HEK293 (cell line): ENCODE measurements at regions not wholly inside any gene's neighbourhood (a gene's known extent, or its start where the extent isn't known, plus 50 kb on each side); places are given as distances from the start of the nearest gene placed in this dataset.

ENCODE experiments used
- CTCF ChIA-PET: fragments of 350-600 bp; formaldehyde crosslinking; extraction: SDS; loops from one replicate; lab custom pipeline; 2021; ENCODE audit warnings: antibody characterized with exemption; lab: Yijun Ruan, JAX
- POLR2A ChIA-PET: fragments of 300-600 bp; formaldehyde crosslinking; extraction: SDS; loops from one replicate; lab custom pipeline; 2020; ENCODE audit warnings: antibody characterized with exemption, inconsistent platforms; lab: Yijun Ruan, JAX
- H3K27ac ChIP-seq: fragments of 200-500 bp; sonication (Bioruptor generic); 2 replicates; pipeline ENCODE4 v1.5.1; 2014; ENCODE audit warnings: low read depth, low read length, control low read depth, inconsistent platforms; ENCODE audit errors: extremely low read depth
- H3K36me3 ChIP-seq, 2 experiments: fragments of 200-500 bp in 1 of 2; sonication (Bioruptor generic) in 1 of 2; 1 replicate in 1 of 2; 2 replicates in 1 of 2; pipeline ENCODE4 v1.5.1; 2014 to 2017; ENCODE audit warnings: inconsistent platforms in 2 of 2, low read length in 2 of 2; ENCODE audit not compliant: control insufficient read depth in 2 of 2, insufficient read depth in 1 of 2
- H3K4me1 ChIP-seq: fragments of 200-500 bp; sonication (Bioruptor generic); 2 replicates; pipeline ENCODE4 v1.5.1; 2014; ENCODE audit warnings: mild to moderate bottlenecking, low read length, inconsistent platforms; ENCODE audit not compliant: control insufficient read depth, insufficient read depth
- H3K4me3 ChIP-seq: 2 replicates; pipeline ENCODE4 v1.5.1; 2011; ENCODE audit warnings: low read depth, mild to moderate bottlenecking, control low read depth, low read length, moderate library complexity
- H3K9me3 ChIP-seq: fragments of 200-500 bp; sonication (Bioruptor generic); 2 replicates; pipeline ENCODE4 v1.5.1; 2014; ENCODE audit warnings: low read depth, low read length, inconsistent platforms; ENCODE audit not compliant: control insufficient read depth, insufficient read depth
- EGR2 ChIP-seq: fragments of 450-650 bp; formaldehyde crosslinking; IDR thresholded peaks from 2 replicates; pipeline ENCODE4 v1.5.1; 2016; ENCODE audit warnings: low read depth, missing biosample characterization, missing genetic modification characterization
- GLIS1 ChIP-seq: fragments of 450-650 bp; formaldehyde crosslinking; IDR thresholded peaks from 2 replicates; pipeline ENCODE4 v1.5.1; 2016; ENCODE audit warnings: missing biosample characterization, missing genetic modification characterization
- KLF7 ChIP-seq: fragments of 450-650 bp; formaldehyde crosslinking; IDR thresholded peaks from 2 replicates; pipeline ENCODE4 v1.5.1; 2016; ENCODE audit warnings: missing biosample characterization, missing genetic modification characterization, borderline replicate concordance
- PRDM10 ChIP-seq: fragments of 450-650 bp; formaldehyde crosslinking; IDR thresholded peaks from 2 replicates; pipeline ENCODE4 v1.5.1; 2016; ENCODE audit warnings: missing biosample characterization, missing genetic modification characterization
- RBAK ChIP-seq: fragments of 450-650 bp; formaldehyde crosslinking; IDR thresholded peaks from 2 replicates; pipeline ENCODE4 v1.5.1; 2016; ENCODE audit warnings: missing biosample characterization, missing genetic modification characterization
- TCF7L2 ChIP-seq: IDR thresholded peaks from 2 replicates; pipeline ENCODE4 v1.6.1; 2011; ENCODE audit warnings: low read depth, mild to moderate bottlenecking, inconsistent platforms, low read length, moderate library complexity, borderline replicate concordance
- ZBTB44 ChIP-seq: fragments of 450-650 bp; IDR thresholded peaks from 2 replicates; pipeline ENCODE4 v1.5.1; 2018; ENCODE audit warnings: missing biosample characterization, mild to moderate bottlenecking, missing genetic modification characterization
- ZNF221 ChIP-seq: fragments of 450-650 bp; formaldehyde crosslinking; IDR thresholded peaks from 2 replicates; pipeline ENCODE4 v1.5.1; 2017; ENCODE audit warnings: missing biosample characterization, missing genetic modification characterization, borderline replicate concordance
- ZNF26 ChIP-seq: fragments of 450-650 bp; formaldehyde crosslinking; IDR thresholded peaks from 2 replicates; pipeline ENCODE4 v1.5.1; 2016; ENCODE audit warnings: missing biosample characterization, missing genetic modification characterization
- ZNF266 ChIP-seq: fragments of 450-650 bp; formaldehyde crosslinking; IDR thresholded peaks from 2 replicates; pipeline ENCODE4 v1.5.1; 2016; ENCODE audit warnings: missing biosample characterization, missing genetic modification characterization, low read depth
- ZNF280C ChIP-seq: fragments of 450-650 bp; formaldehyde crosslinking; IDR thresholded peaks from 2 replicates; pipeline ENCODE4 v1.5.1; 2016; ENCODE audit warnings: missing biosample characterization, missing genetic modification characterization
- ZNF350 ChIP-seq: fragments of 450-650 bp; formaldehyde crosslinking; IDR thresholded peaks from 2 replicates; pipeline ENCODE4 v1.5.0; 2017; ENCODE audit warnings: missing biosample characterization, mild to moderate bottlenecking, missing genetic modification characterization
- ZNF354C ChIP-seq: fragments of 450-650 bp; formaldehyde crosslinking; IDR thresholded peaks from 2 replicates; pipeline ENCODE4 v1.5.1; 2016; ENCODE audit warnings: missing biosample characterization, missing genetic modification characterization, low read depth, borderline replicate concordance
- ZNF416 ChIP-seq: fragments of 450-650 bp; formaldehyde crosslinking; IDR thresholded peaks from 2 replicates; pipeline ENCODE4 v1.5.1; 2016; ENCODE audit warnings: missing biosample characterization, missing genetic modification characterization
- ZNF426 ChIP-seq: fragments of 450-650 bp; formaldehyde crosslinking; IDR thresholded peaks from 2 replicates; pipeline ENCODE4 v1.5.1; 2017; ENCODE audit warnings: missing biosample characterization, missing genetic modification characterization, mild to moderate bottlenecking, inconsistent platforms, moderate library complexity
- ZNF449 ChIP-seq: fragments of 450-650 bp; formaldehyde crosslinking; IDR thresholded peaks from 2 replicates; pipeline ENCODE4 v1.5.1; 2017; ENCODE audit warnings: missing biosample characterization, mild to moderate bottlenecking, missing genetic modification characterization, moderate library complexity
- ZNF571 ChIP-seq: fragments of 450-650 bp; formaldehyde crosslinking; IDR thresholded peaks from 2 replicates; pipeline ENCODE4 v1.5.0; 2017; ENCODE audit warnings: missing biosample characterization, missing genetic modification characterization
- ZNF600 ChIP-seq: fragments of 450-650 bp; formaldehyde crosslinking; IDR thresholded peaks from 2 replicates; pipeline ENCODE4 v1.5.1; 2016; ENCODE audit warnings: missing biosample characterization, missing genetic modification characterization
- ZNF623 ChIP-seq: fragments of 450-650 bp; formaldehyde crosslinking; IDR thresholded peaks from 2 replicates; pipeline ENCODE4 v1.5.1; 2016; ENCODE audit warnings: missing biosample characterization, missing genetic modification characterization
- ZNF768 ChIP-seq: fragments of 450-650 bp; formaldehyde crosslinking; IDR thresholded peaks from 2 replicates; pipeline ENCODE4 v1.5.1; 2018; ENCODE audit warnings: missing biosample characterization, mild to moderate bottlenecking, missing genetic modification characterization
- ZNF830 ChIP-seq: fragments of 450-650 bp; IDR thresholded peaks from 2 replicates; pipeline ENCODE4 v1.5.0; 2018; ENCODE audit warnings: missing biosample characterization, missing genetic modification characterization, low read depth, mild to moderate bottlenecking, moderate library complexity
- ZNF837 ChIP-seq: fragments of 450-650 bp; formaldehyde crosslinking; IDR thresholded peaks from 2 replicates; pipeline ENCODE4 v1.5.1; 2016; ENCODE audit warnings: missing biosample characterization, missing genetic modification characterization
- ZSCAN16 ChIP-seq: fragments of 450-650 bp; formaldehyde crosslinking; IDR thresholded peaks from 2 replicates; pipeline ENCODE4 v1.5.1; 2016; ENCODE audit warnings: missing biosample characterization, missing genetic modification characterization
- ZSCAN30 ChIP-seq: fragments of 450-650 bp; IDR thresholded peaks from 2 replicates; pipeline ENCODE4 v1.5.1; 2018; ENCODE audit warnings: missing biosample characterization, mild to moderate bottlenecking, missing genetic modification characterization, moderate library complexity

- ChIA-PET CTCF (no interaction called here), POLR2A (no interaction called here)
- Histone ChIP-seq H3K27ac (no peak overlapping the region), H3K9me3 (no peaks in the 10 kb centered on the region), H3K4me3 (no peak overlapping the region), H3K36me3 (no peaks in the 10 kb centered on the region), H3K4me1 (no peaks in the 10 kb centered on the region)
- TF ChIP-seq KLF7 (no peak), ZNF26 (tag by site-specific recombination) (no peak), ZNF830 (tag by site-specific recombination) (no peak), ZNF571 (tag by site-specific recombination) (no peak), ZNF623 (tag by site-specific recombination) (no peak), ZNF221 (no peak), ZSCAN30 (no peak), ZNF350 (tag by site-specific recombination) (no peak), ZNF426 (no peak), ZNF354C (tag by site-specific recombination) (no peak), PRDM10 (tag by site-specific recombination) (no peak), ZSCAN16 (tag by site-specific recombination) (no peak), GLIS1 (tag by site-specific recombination) (no peak), RBAK (no peak), ZNF449 (tag by site-specific recombination) (no peak), ZNF837 (tag by site-specific recombination) (no peak), ZNF416 (no peak)
These were observed 648.3 kb upstream of the SLITRK6 start for GRCh38 chr13:86447479-86447878.

- no peak overlapping the region for H3K27ac ChIP-seq
- H3K9me3 ChIP-seq, result no peaks in the 10 kb centered on the region
- no peak overlapping the region for H3K4me3 ChIP-seq
- no peaks in the 10 kb centered on the region for H3K36me3 ChIP-seq
- CTCF ChIA-PET, result no interaction called here
- H3K4me1 ChIP-seq, result no peaks in the 10 kb centered on the region
- POLR2A ChIA-PET, result no interaction called here
- no peak for TF ChIP-seq EGR2 (tag by site-specific recombination)
- no peak for TF ChIP-seq ZNF768
- TF ChIP-seq ZNF280C (tag by site-specific recombination), result no peak
- no peak for TF ChIP-seq TCF7L2
- no peak for TF ChIP-seq ZNF350 (tag by site-specific recombination)
- no peak for TF ChIP-seq ZBTB44 (tag by site-specific recombination)
- no peak for TF ChIP-seq ZNF600 (tag by site-specific recombination)
- no peak for TF ChIP-seq ZNF266
These were observed 662.8 kb upstream of the SLITRK6 start for GRCh38 chr13:86462011-86462410.
